ENCODE measurements at regions not wholly inside any gene's neighbourhood (a gene's known extent, or its start where the extent isn't known, plus 50 kb on each side); places are given as distances from the start of the nearest gene placed in this dataset.

- H3K27ac Mint-ChIP-seq = no peak overlapping the region
- H3K27me3 Mint-ChIP-seq = peaks cover 4 to 35% of the 10 kb centered on the region in 2 donors
- no peaks in the 10 kb centered on the region for H3K4me1 ChIP-seq (ENCODE audit: insufficient read depth, low read length)
- H3K9me3 Mint-ChIP-seq = peaks cover 0 to 4% (median 0%) of the 10 kb centered on the region in 5 donors
- ChIA-PET CTCF (interaction anchor here (3.0 kb wide), 1 partner anchor 12 kb away, joined by 25 read pairs; no protein-coding TSS in a partner anchor), POLR2A (no interaction called here)
- no peak overlapping the region for H3K4me3 Mint-ChIP-seq
- no peak overlapping the region for H3K27ac ChIP-seq (ENCODE audit: low read depth, low read length)
- no peak overlapping the region for H3K4me3 ChIP-seq (ENCODE audit: low read length)
- no peaks in the 10 kb centered on the region for H3K27me3 ChIP-seq (ENCODE audit: insufficient read depth, low read length, poor library complexity, severe bottlenecking)
- H3K36me3 ChIP-seq (ENCODE audit: insufficient read depth, low read length) = no peaks in the 10 kb centered on the region
- H3K36me3 Mint-ChIP-seq = peaks cover 0 to 4% (median 0%) of the 10 kb centered on the region in 3 donors
- DNase-seq = no peak
- no peaks in the 10 kb centered on the region for H3K4me1 Mint-ChIP-seq
- H3K9me3 ChIP-seq (ENCODE audit: low read length) = no peaks in the 10 kb centered on the region
Measured at GRCh38 chr12:94089891-94090290, 58.5 kb upstream of the PLXNC1 start.

DNA sequence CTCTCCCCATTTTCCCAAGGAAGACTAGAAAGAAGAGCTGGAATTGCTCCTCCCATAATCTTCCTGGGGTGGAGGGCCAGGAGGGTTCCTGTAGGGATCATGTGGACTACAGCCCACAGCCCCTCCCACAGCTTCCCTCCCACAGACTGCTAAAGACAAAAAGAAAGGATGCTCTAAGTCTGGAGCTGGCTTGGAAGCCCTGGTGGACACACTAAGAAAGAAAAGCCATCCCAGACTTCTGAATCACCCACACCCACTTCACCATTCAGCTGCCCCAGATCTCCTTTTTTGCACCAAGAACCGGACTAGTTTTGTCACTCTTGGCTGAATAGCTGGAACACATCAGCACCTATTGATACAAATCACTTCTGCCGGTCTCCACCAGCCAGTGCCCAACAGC lies 56.8 kb upstream of the PLXNC1 start:
- H3K27ac Mint-ChIP-seq = no peak overlapping the region
- H3K4me1 Mint-ChIP-seq = no peaks in the 10 kb centered on the region
- no peak overlapping the region for H3K27ac ChIP-seq (ENCODE audit: low read depth, low read length)
- DNase-seq = no peak
- H3K4me3 ChIP-seq (ENCODE audit: low read length) = no peak overlapping the region
- no peaks in the 10 kb centered on the region for H3K36me3 ChIP-seq (ENCODE audit: insufficient read depth, low read length)
- no peaks in the 10 kb centered on the region for H3K36me3 Mint-ChIP-seq
- POLR2A ChIA-PET = no interaction called here
- peaks cover 0 to 3% (median 0%) of the 10 kb centered on the region in 5 donors for H3K9me3 Mint-ChIP-seq
- H3K27me3 Mint-ChIP-seq = peaks cover 2 to 27% of the 10 kb centered on the region in 2 donors
- H3K4me3 Mint-ChIP-seq = no peak overlapping the region
- H3K4me1 ChIP-seq (ENCODE audit: insufficient read depth, low read length) = no peaks in the 10 kb centered on the region
- CTCF ChIA-PET = interaction anchor here (3.0 kb wide), 1 partner anchor 10 kb away, joined by 25 read pairs; no protein-coding TSS in a partner anchor
- no peaks in the 10 kb centered on the region for H3K27me3 ChIP-seq (ENCODE audit: insufficient read depth, low read length, poor library complexity, severe bottlenecking)
- H3K9me3 ChIP-seq (ENCODE audit: low read length) = no peaks in the 10 kb centered on the region

DNA sequence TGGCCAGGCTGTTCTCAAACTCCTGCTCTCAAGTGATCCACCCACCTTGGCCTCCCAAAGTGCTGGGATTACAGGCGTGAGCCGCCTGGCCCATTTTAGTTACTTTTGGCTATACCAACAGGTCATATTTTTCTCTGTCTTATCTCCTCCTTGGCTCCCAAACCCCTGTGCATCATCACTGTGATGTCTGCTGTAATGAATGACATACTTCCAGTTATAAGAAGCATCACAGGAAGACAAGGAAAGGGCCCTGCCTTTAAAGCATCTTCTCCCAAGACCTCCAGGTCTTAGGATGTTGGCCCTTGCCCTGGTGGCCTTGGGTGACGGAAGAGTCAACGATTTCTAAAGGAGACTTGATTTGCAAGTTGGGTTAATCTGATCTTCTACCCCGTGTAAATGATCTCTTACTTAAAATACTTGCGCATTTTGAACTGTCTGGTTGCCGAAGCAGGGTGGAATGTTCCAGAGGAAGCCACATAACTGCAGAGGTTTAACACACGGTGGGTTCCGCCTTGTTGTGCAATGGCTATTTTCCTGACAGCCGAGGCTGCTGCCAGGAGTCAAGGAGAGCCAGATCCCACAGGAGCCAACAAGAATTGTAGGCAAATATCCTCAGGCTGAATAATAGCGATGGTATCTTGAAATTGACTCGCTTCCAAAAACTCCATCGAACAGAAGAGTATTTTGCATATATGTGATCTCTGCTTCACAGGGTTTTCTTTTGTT lies 55.7 kb upstream of the PLXNC1 start:
- Histone ChIP-seq H3K36me3 (ENCODE audit: insufficient read depth, low read length) (no peaks in the 10 kb centered on the region), H3K27ac (ENCODE audit: low read depth, low read length) (no peak overlapping the region), H3K4me3 (ENCODE audit: low read length) (no peak overlapping the region), H3K27me3 (ENCODE audit: insufficient read depth, low read length, poor library complexity, severe bottlenecking) (no peaks in the 10 kb centered on the region), H3K4me1 (ENCODE audit: insufficient read depth, low read length) (no peaks in the 10 kb centered on the region), H3K9me3 (ENCODE audit: low read length) (no peaks in the 10 kb centered on the region)
- Mint-ChIP-seq H3K36me3 (no peaks in the 10 kb centered on the region), H3K27me3 (peaks cover 2 to 32% of the 10 kb centered on the region in 2 donors), H3K4me1 (no peaks in the 10 kb centered on the region), H3K9me3 (no peaks in the 10 kb centered on the region), H3K27ac (peak overlapping the region in 1 of 8 donors; percentile 7), H3K4me3 (no peak overlapping the region)
- ChIA-PET CTCF (interaction anchor here (1.8 to 3.0 kb wide), 2 partner anchors 9 kb away, joined by 6 to 25 read pairs; no protein-coding TSS in a partner anchor), POLR2A (no interaction called here)
- DNase-seq = no peak

DNA sequence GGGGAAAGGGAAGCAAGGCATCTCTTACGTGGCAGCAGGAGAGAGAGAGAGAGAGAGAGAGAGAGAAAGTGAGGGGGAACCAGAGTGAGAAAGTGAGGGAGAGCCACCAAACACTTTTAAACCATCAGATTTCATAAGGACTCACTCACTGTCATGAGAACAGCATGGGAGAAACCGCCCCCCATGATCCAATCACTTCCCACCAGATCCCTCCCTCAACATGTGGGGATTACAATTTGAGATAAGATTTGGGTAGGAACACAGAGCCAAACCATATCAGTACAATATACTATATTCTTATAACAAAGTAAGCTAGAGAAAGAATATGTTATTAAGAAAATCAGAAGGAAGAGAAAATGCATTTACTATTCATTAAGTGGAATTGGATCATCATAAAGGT lies 53.7 kb upstream of the PLXNC1 start:
- POLR2A ChIA-PET = no interaction called here
- Mint-ChIP-seq H3K27ac (peak overlapping the region in 1 of 8 donors; percentile 18), H3K9me3 (no peaks in the 10 kb centered on the region), H3K36me3 (no peaks in the 10 kb centered on the region), H3K4me3 (no peak overlapping the region), H3K27me3 (peaks cover 11 to 42% of the 10 kb centered on the region in 2 donors), H3K4me1 (no peaks in the 10 kb centered on the region)
- Histone ChIP-seq H3K4me3 (ENCODE audit: low read length) (no peak overlapping the region), H3K4me1 (ENCODE audit: insufficient read depth, low read length) (no peaks in the 10 kb centered on the region), H3K36me3 (ENCODE audit: insufficient read depth, low read length) (no peaks in the 10 kb centered on the region), H3K27me3 (ENCODE audit: insufficient read depth, low read length, poor library complexity, severe bottlenecking) (no peaks in the 10 kb centered on the region), H3K9me3 (ENCODE audit: low read length) (no peaks in the 10 kb centered on the region), H3K27ac (ENCODE audit: low read depth, low read length) (no peak overlapping the region)
- CTCF ChIA-PET = interaction anchor here (1.4 to 1.8 kb wide), 2 partner anchors 7 to 8 kb away, joined by 5 to 6 read pairs; no protein-coding TSS in a partner anchor
- no peak for DNase-seq

GRCh38 chr12:94095618-94096017 lies 52.8 kb upstream of the PLXNC1 start:
- H3K27me3 ChIP-seq (ENCODE audit: insufficient read depth, low read length, poor library complexity, severe bottlenecking) = no peaks in the 10 kb centered on the region
- Mint-ChIP-seq H3K27ac (no peak overlapping the region), H3K27me3 (peaks cover 16 to 38% of the 10 kb centered on the region in 2 donors), H3K36me3 (no peaks in the 10 kb centered on the region), H3K9me3 (no peaks in the 10 kb centered on the region), H3K4me1 (peaks cover 0 to 2% (median 0%) of the 10 kb centered on the region in 3 donors), H3K4me3 (no peak overlapping the region)
- no peak overlapping the region for H3K4me3 ChIP-seq (ENCODE audit: low read length)
- H3K27ac ChIP-seq (ENCODE audit: low read depth, low read length) = no peak overlapping the region
- no peaks in the 10 kb centered on the region for H3K9me3 ChIP-seq (ENCODE audit: low read length)
- no peaks in the 10 kb centered on the region for H3K4me1 ChIP-seq (ENCODE audit: insufficient read depth, low read length)
- DNase-seq = no peak
- ChIA-PET POLR2A (no interaction called here), CTCF (no interaction called here)
- no peaks in the 10 kb centered on the region for H3K36me3 ChIP-seq (ENCODE audit: insufficient read depth, low read length)

DNA sequence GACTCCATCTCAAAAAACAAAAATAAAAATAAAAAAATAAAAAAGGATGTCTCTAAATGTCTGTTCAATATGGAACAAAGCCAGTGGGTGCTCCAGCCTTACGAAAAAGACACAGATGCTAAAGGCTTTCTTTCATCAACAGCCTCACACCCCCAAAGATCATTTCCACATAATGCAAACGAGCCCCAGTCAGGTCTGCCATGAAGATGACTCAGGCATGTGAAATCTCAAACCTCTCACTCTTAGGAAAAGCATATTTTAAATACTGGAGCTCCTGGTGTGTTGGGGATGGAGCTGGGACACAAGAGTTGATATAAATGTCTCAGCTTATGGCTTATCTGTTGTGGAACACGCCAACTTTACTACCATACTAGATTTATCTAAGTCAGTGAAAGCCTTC lies 49.9 kb upstream of the PLXNC1 start:
- Mint-ChIP-seq H3K27me3 (peaks cover 18 to 25% of the 10 kb centered on the region in 2 donors), H3K4me1 (peaks cover 5 to 12% (median 10%) of the 10 kb centered on the region in 3 donors), H3K27ac (no peak overlapping the region), H3K4me3 (no peak overlapping the region), H3K36me3 (no peaks in the 10 kb centered on the region), H3K9me3 (no peaks in the 10 kb centered on the region)
- no peak for DNase-seq
- H3K4me3 ChIP-seq (ENCODE audit: low read length) = no peak overlapping the region
- no peak overlapping the region for H3K27ac ChIP-seq (ENCODE audit: low read depth, low read length)
- H3K36me3 ChIP-seq (ENCODE audit: insufficient read depth, low read length) = no peaks in the 10 kb centered on the region
- no peaks in the 10 kb centered on the region for H3K9me3 ChIP-seq (ENCODE audit: low read length)
- ChIA-PET CTCF (interaction anchor here (6.7 kb wide), 1 partner anchor 593 kb away, joined by 254 read pairs; no protein-coding TSS in a partner anchor), POLR2A (no interaction called here)
- H3K27me3 ChIP-seq (ENCODE audit: insufficient read depth, low read length, poor library complexity, severe bottlenecking) = no peaks in the 10 kb centered on the region
- peaks cover 9% of the 10 kb centered on the region for H3K4me1 ChIP-seq (ENCODE audit: insufficient read depth, low read length)

All from CD8-positive, alpha-beta memory T cell (primary cell).